Jurkat, Clone E6-1 (cell line): ENCODE measurements at regions not wholly inside any gene's neighbourhood (a gene's known extent, or its start where the extent isn't known, plus 50 kb on each side); places are given as distances from the start of the nearest gene placed in this dataset.

Experiments
- DNase-seq: peaks from one replicate; pipeline ENCODE4 v3.0.0-alpha.2; 2011; ENCODE audit warnings: low read depth, low spot score
- H3K4me3 ChIP-seq: 2 replicates; pipeline ENCODE4 v1.5.1; 2011; ENCODE audit warnings: mild to moderate bottlenecking, low read length, control low read depth, moderate library complexity

- no peak overlapping the region for H3K4me3 ChIP-seq
- DNase-seq = no peak
Measured at GRCh38 chr7:155896531-155897263, 84.4 kb upstream of the SHH start.

- no peak for DNase-seq
Measured at GRCh38 chr7:155893664-155894063, 81.4 kb upstream of the SHH start.

GRCh38 chr7:155893176-155893575 lies 80.9 kb upstream of the SHH start:
- H3K4me3 ChIP-seq = no peak overlapping the region
- no peak for DNase-seq

More at GRCh38 chr7:155893664-155894063, 81.4 kb upstream of the SHH start:
- no peak overlapping the region for H3K4me3 ChIP-seq

GRCh38 chr7:155889636-155890511 lies 77.6 kb upstream of the SHH start:
- no peak for DNase-seq
- H3K4me3 ChIP-seq = no peak overlapping the region

- DNase-seq = no peak
- no peak overlapping the region for H3K4me3 ChIP-seq
Measured at GRCh38 chr7:155887174-155887525, 74.9 kb upstream of the SHH start.

GRCh38 chr7:155886391-155887173 lies 74.3 kb upstream of the SHH start:
- H3K4me3 ChIP-seq = no peak overlapping the region
- no peak for DNase-seq

GRCh38 chr7:155885167-155886155 lies 73.2 kb upstream of the SHH start:
- no peak for DNase-seq

GRCh38 chr7:155884225-155885166 lies 72.2 kb upstream of the SHH start:
- DNase-seq = no peak
- no peak overlapping the region for H3K4me3 ChIP-seq

More at GRCh38 chr7:155885167-155886155, 73.2 kb upstream of the SHH start:
- H3K4me3 ChIP-seq = no peak overlapping the region

GRCh38 chr7:155883491-155884224 lies 71.4 kb upstream of the SHH start:
- DNase-seq = no peak
- no peak overlapping the region for H3K4me3 ChIP-seq

GRCh38 chr7:155882596-155882995 lies 70.3 kb upstream of the SHH start:
- no peak overlapping the region for H3K4me3 ChIP-seq
- DNase-seq = no peak

GRCh38 chr7:155881471-155882350 lies 69.4 kb upstream of the SHH start:
- DNase-seq = no peak
- no peak overlapping the region for H3K4me3 ChIP-seq

- H3K4me3 ChIP-seq = no peak overlapping the region
- DNase-seq = no peak
Measured at GRCh38 chr7:155880721-155881120, 68.5 kb upstream of the SHH start.

GRCh38 chr7:155879592-155879991 lies 67.3 kb upstream of the SHH start:
- no peak for DNase-seq
- no peak overlapping the region for H3K4me3 ChIP-seq

GRCh38 chr7:155878674-155879073 lies 66.4 kb upstream of the SHH start:
- no peak overlapping the region for H3K4me3 ChIP-seq
- no peak for DNase-seq

GRCh38 chr7:155878250-155878649 lies 66.0 kb upstream of the SHH start:
- H3K4me3 ChIP-seq = no peak overlapping the region
- no peak for DNase-seq

GRCh38 chr7:155877167-155877566 lies 64.9 kb upstream of the SHH start:
- no peak overlapping the region for H3K4me3 ChIP-seq
- no peak for DNase-seq
